Colonic mucosa (tissue), 4 donors: ENCODE measurements at regions not wholly inside any gene's neighbourhood (a gene's known extent, or its start where the extent isn't known, plus 50 kb on each side); places are given as distances from the start of the nearest gene placed in this dataset.

ENCODE experiments used
- DNase-seq: peaks from one replicate; pipeline ENCODE4 v3.0.0-alpha.2; 2020
- H3K27ac ChIP-seq: fragments of 200-600 bp; one replicate; pipeline ENCODE4 v1.8.0; 2021
- H3K27me3 ChIP-seq: fragments of 200-600 bp; one replicate; pipeline ENCODE4 v1.8.0; 2021
- H3K36me3 ChIP-seq: fragments of 200-600 bp; one replicate; pipeline ENCODE4 v1.8.0; 2021
- H3K4me1 ChIP-seq: fragments of 200-600 bp; one replicate; pipeline ENCODE4 v1.8.0; 2021; ENCODE audit warnings: mild to moderate bottlenecking
- H3K4me3 ChIP-seq: fragments of 200-600 bp; one replicate; pipeline ENCODE4 v1.8.0; 2021
- H3K9ac ChIP-seq, 2 donors: one replicate each; pipeline ENCODE4 v1.7.0; 2013; ENCODE audit warnings: control low read depth in 2 of 2, low read depth in 2 of 2, low read length in 2 of 2
- H3K9me3 ChIP-seq: fragments of 200-600 bp; one replicate; pipeline ENCODE4 v1.8.0; 2021
- intact Hi-C: fragments of 100-400 bp; cut with DNase I; formaldehyde crosslinking; loops from one replicate; pipeline ENCODE4 v1.14.1; 2022
- TF ChIP-seq, protein P1 (sequence below): fragments of 200-600 bp; IDR thresholded peaks from one replicate; pipeline ENCODE4 v1.8.0; 2022; ENCODE audit warnings: antibody characterized with exemption, mild to moderate bottlenecking
- donor health status: healthy.
- donor health status: DM: no; HTN: no; CAD: no.
- donor health status: DM: no; HTN: no; CAD: no.

DNA sequence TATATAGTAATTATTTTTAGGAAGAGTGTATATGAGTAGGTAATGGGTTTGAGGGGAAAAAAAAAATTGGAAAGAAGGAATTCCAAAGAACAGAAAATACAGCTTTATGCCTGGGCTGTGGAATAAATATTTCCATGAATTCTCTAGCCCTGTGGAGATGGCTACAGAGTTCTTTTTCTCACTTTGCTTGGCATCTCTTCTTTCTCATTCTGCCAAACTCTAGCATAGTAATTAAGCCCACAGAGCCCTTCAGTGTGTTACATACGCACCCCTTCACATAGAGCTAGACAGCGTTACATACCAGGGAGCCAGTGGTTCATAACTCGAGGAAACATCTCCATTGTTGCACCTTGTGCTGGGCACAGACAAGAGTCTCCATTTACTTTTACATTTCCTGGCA lies 621.1 kb downstream of the CDH8 start:
- Histone ChIP-seq H3K27me3 (no peaks in the 10 kb centered on the region), H3K9ac (no peak overlapping the region), H3K27ac (no peak overlapping the region), H3K9me3 (no peaks in the 10 kb centered on the region), H3K36me3 (no peaks in the 10 kb centered on the region), H3K4me3 (no peak overlapping the region), H3K4me1 (no peaks in the 10 kb centered on the region)
- TF ChIP-seq, protein P1, sequence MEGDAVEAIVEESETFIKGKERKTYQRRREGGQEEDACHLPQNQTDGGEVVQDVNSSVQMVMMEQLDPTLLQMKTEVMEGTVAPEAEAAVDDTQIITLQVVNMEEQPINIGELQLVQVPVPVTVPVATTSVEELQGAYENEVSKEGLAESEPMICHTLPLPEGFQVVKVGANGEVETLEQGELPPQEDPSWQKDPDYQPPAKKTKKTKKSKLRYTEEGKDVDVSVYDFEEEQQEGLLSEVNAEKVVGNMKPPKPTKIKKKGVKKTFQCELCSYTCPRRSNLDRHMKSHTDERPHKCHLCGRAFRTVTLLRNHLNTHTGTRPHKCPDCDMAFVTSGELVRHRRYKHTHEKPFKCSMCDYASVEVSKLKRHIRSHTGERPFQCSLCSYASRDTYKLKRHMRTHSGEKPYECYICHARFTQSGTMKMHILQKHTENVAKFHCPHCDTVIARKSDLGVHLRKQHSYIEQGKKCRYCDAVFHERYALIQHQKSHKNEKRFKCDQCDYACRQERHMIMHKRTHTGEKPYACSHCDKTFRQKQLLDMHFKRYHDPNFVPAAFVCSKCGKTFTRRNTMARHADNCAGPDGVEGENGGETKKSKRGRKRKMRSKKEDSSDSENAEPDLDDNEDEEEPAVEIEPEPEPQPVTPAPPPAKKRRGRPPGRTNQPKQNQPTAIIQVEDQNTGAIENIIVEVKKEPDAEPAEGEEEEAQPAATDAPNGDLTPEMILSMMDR, result no peak
- intact Hi-C loops, result no loop called here
- DNase-seq, result no peak

DNA sequence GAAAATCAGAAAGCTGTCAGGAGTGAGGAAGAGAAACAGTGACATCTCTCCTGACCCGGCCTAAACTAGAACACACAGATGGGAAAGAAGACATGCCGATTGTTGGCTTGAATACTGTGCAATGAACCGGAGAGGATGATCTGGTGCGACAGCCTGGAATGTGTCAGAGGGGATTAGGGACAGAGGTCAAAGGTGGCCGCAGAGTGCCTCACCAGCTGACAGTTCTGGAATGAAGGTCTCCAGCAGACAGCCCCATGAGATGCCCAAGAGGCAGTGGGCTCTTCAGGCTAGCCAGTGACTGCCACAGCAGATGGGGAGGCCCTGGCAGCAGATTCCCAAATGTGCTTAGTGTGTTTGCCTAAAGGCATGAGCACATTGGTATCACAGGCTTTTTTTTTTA lies 623.2 kb downstream of the CDH8 start:
- no peaks in the 10 kb centered on the region for H3K27me3 ChIP-seq
- H3K4me3 ChIP-seq, result no peak overlapping the region
- intact Hi-C loops, result no loop called here
- H3K9me3 ChIP-seq, result no peaks in the 10 kb centered on the region
- H3K36me3 ChIP-seq, result no peaks in the 10 kb centered on the region
- no peak overlapping the region for H3K27ac ChIP-seq
- no peaks in the 10 kb centered on the region for H3K4me1 ChIP-seq
- TF ChIP-seq, protein P1, result no peak
- no peak for DNase-seq
- H3K9ac ChIP-seq, result no peak overlapping the region

DNA sequence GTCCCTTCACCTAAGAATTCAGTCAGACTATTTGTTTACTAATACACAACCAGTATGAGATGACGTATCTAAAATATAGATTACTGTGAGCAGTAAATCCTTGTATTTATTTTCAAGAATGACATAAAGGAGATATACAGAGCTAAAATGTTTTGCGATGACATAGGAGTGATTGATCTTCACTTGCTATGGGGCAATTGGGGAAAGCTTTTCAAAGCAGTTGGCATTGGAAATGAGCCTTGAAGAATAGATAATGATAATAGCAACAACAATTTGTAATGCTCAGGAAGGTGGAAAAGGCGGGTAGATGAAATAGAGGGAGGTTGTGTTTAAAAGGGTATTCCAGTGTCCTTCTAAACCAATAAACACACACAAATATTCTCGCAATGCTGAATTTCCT lies 623.7 kb downstream of the CDH8 start:
- TF ChIP-seq, protein P1, result no peak
- no peaks in the 10 kb centered on the region for H3K4me1 ChIP-seq
- intact Hi-C loops, result no loop called here

DNA sequence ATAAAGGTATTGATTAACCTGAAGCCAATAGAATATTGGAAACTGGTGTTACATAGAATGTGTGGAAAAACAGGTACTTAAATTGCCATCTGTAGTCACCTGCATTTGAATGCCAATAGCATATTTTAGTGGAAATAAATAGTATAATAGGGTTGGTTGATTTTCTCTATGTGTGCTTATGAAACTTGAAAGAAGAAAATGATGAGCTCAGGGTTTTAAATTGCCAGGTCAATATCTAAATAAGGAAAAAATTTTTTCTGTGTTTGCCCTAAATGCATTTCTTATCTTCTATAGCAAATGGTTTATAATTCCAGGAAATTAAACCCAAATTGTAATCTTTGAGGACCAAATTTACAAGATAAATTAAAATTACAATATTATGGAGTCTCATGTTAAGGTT lies 626.6 kb downstream of the CDH8 start:
- Histone ChIP-seq H3K9me3 (no peaks in the 10 kb centered on the region), H3K4me3 (no peak overlapping the region), H3K36me3 (no peaks in the 10 kb centered on the region), H3K9ac (no peak overlapping the region), H3K27ac (no peak overlapping the region), H3K4me1 (no peaks in the 10 kb centered on the region), H3K27me3 (no peaks in the 10 kb centered on the region)
- no peak for DNase-seq
- TF ChIP-seq, protein P1, result no peak
- intact Hi-C loops, result no loop called here

More for the DNA sequence above, 623.7 kb downstream of the CDH8 start:
- Histone ChIP-seq H3K4me3 (no peak overlapping the region), H3K27me3 (no peaks in the 10 kb centered on the region), H3K9ac (no peak overlapping the region), H3K27ac (no peak overlapping the region), H3K9me3 (no peaks in the 10 kb centered on the region), H3K36me3 (no peaks in the 10 kb centered on the region)
- no peak for DNase-seq

DNA sequence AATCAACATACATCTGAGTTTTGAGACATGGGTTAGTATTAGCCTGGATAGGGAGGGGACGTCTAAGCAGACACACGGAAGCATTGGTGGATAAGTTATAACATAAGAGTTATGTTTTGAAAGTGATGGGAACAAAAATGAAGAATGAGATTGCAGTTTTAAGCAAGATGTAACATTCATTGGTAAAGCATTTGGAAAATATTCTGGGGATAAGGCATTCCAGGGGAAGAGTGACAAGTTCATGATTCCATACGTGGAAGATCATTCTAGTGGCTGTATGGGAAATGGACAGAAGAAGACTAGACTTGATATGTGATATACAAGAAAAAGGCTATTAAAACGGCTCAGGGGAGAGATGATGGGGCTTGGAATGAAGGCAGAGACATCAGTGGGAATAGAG lies 632.9 kb downstream of the CDH8 start:
- DNase-seq, result no peak
- H3K27me3 ChIP-seq, result no peaks in the 10 kb centered on the region
- intact Hi-C loops, result no loop called here
- H3K9ac ChIP-seq, result no peak overlapping the region
- H3K4me1 ChIP-seq, result no peaks in the 10 kb centered on the region
- TF ChIP-seq, protein P1, result no peak
- no peaks in the 10 kb centered on the region for H3K9me3 ChIP-seq
- H3K27ac ChIP-seq, result no peak overlapping the region
- H3K4me3 ChIP-seq, result no peak overlapping the region
- no peaks in the 10 kb centered on the region for H3K36me3 ChIP-seq

DNA sequence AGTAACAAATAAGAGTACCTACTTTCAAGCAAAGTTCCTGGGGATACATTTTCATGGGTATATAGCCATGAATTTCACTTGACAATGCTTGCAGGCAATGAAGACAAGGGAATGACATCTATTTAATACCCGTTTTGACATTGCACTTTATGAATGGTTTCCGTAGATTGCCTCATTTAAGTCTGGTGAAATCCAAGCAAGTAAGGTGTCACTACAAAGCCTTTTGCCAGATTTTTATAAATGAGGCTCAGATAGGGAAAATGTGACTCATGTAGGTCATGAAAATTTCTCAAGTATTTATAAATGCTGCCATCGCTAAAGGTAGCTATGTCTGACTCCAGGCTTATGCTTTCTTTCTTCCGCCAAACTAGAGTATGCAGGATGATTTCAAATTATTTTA lies 644.3 kb downstream of the CDH8 start:
- no peak overlapping the region for H3K4me3 ChIP-seq
- H3K4me1 ChIP-seq, result no peaks in the 10 kb centered on the region
- H3K9me3 ChIP-seq, result no peaks in the 10 kb centered on the region
- H3K27ac ChIP-seq, result no peak overlapping the region
- TF ChIP-seq, protein P1, result no peak
- H3K9ac ChIP-seq, result no peak overlapping the region
- DNase-seq, result no peak
- no peaks in the 10 kb centered on the region for H3K27me3 ChIP-seq
- H3K36me3 ChIP-seq, result no peaks in the 10 kb centered on the region
- intact Hi-C loops, result no loop called here
